ENCODE measurements at regions not wholly inside any gene's neighbourhood (a gene's known extent, or its start where the extent isn't known, plus 50 kb on each side); places are given as distances from the start of the nearest gene placed in this dataset.

DNA sequence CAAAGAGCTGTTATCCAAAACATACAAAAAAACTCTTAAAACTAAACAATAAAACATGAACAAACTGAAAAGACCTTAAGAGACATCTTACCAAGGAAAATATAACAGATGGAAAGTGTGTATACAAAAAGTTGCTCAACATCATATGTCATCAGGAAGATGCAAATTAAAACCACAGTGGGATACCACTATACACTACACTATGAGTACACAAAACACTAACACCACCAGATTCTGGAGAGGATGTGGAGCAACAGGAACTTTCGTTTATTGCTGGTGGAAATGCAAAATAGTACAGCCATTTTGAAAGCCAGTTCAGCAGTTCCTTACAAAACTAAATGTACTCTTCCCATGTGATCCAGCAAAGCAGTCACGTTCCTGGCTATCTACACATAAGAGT, 221.4 kb downstream of the CMPK2 start:
- Histone ChIP-seq H2BK5ac (ENCODE audit: low read depth, low read length) (no peak overlapping the region), H4K5ac (ENCODE audit: insufficient read length, low read depth, low read length) (no peak overlapping the region), H3K79me1 (ENCODE audit: low read depth, low read length) (no peaks in the 10 kb centered on the region), H3K4ac (replicated peaks; ENCODE audit: insufficient read length, low read depth, low read length) (no peak overlapping the region), H3K9ac (replicated peaks in 1 of 4; ENCODE audit: extremely low read depth in 1 of 4, low read depth in 3 of 4, low read length in 3 of 4) (no peak overlapping the region), H2BK15ac (ENCODE audit: low read length) (no peak overlapping the region), H2BK12ac (ENCODE audit: low read depth, low read length) (no peak overlapping the region), H2BK20ac (ENCODE audit: low read length) (no peak overlapping the region), H4K8ac (ENCODE audit: extremely low read depth, insufficient read depth, low read length) (no peak overlapping the region), H3K27ac (ENCODE audit: low read depth, low read length) (no peak overlapping the region), H3K9me3 (ENCODE audit: insufficient read depth in 2 of 2, low read depth in 1 of 2, low read length in 1 of 2) (no peaks in the 10 kb centered on the region), H3K79me2 (ENCODE audit: control insufficient read depth in 1 of 2, insufficient read depth in 2 of 2, low read length in 2 of 2) (no peaks in the 10 kb centered on the region), H3K4me3 (ENCODE audit: extremely low read depth in 1 of 4, insufficient read depth in 2 of 4, low read depth in 3 of 4, low read length in 4 of 4) (no peak overlapping the region), H2AFZ (ENCODE audit: low read length) (no peak overlapping the region), H3K23me2 (ENCODE audit: low read depth, low read length) (no peaks in the 10 kb centered on the region), H2AK5ac (ENCODE audit: low read depth, low read length) (no peak overlapping the region), H3K14ac (ENCODE audit: insufficient read length) (no peak overlapping the region), H3K23ac (ENCODE audit: insufficient read length) (no peak overlapping the region), H3K56ac (replicated peaks; ENCODE audit: insufficient read length, low read depth, low read length) (no peak overlapping the region), H2BK120ac (replicated peaks; ENCODE audit: low read depth, low read length) (no peak overlapping the region), H3K4me2 (ENCODE audit: insufficient read depth in 1 of 2, low read depth in 2 of 2, low read length in 2 of 2) (no peak overlapping the region), H3K27me3 (replicated peaks in 1 of 4; ENCODE audit: control insufficient read depth in 3 of 4, extremely low read depth in 1 of 4, insufficient read depth in 3 of 4, low read length in 3 of 4) (no peaks in the 10 kb centered on the region), H4K91ac (replicated peaks; ENCODE audit: insufficient read length, low read length) (no peak overlapping the region), H4K20me1 (replicated peaks in 1 of 2; ENCODE audit: control insufficient read depth in 1 of 2, insufficient read depth in 2 of 2, low read length in 2 of 2) (no peaks in the 10 kb centered on the region), H3K36me3 (ENCODE audit: control insufficient read depth in 2 of 4, insufficient read depth in 4 of 4, low read length in 3 of 4) (no peaks in the 10 kb centered on the region), H3K18ac (ENCODE audit: extremely low read depth, low read length) (no peak overlapping the region), H3K4me1 (replicated peaks in 1 of 4; ENCODE audit: control insufficient read depth in 3 of 4, insufficient read depth in 4 of 4, low read length in 3 of 4) (peaks cover 0 to 6% (median 2%) of the 10 kb centered on the region in 4 experiments; a peak in 3 of 7 replicates)
- FAIRE-seq (no peak), DNase-seq (ENCODE audit: low read depth in 1 of 2, low spot score in 2 of 2) (no peak)
- ChIA-PET POLR2A (ENCODE audit: partially characterized antibody) (no interaction called here), CTCF (ENCODE audit: partially characterized antibody) (no interaction called here)
- WGBS, 2 experiments (ENCODE audit: extremely low coverage in 1 of 2, insufficient coverage in 1 of 2, insufficient read length in 1 of 2, insufficient replicate concordance in 2 of 2, low coverage in 1 of 2, low lambda C conversion rate in 2 of 2, missing lambda C conversion rate in 1 of 2), result 91% methylated on average over 2 of the region's 2 CpGs; no CpG with 5 or more reads in 1 of the 2 experiments
- TF ChIP-seq TEAD4 (IDR thresholded peaks at IDR 0.05; ENCODE audit: low read depth, low read length), result no peak
- no peak for TF ChIP-seq NANOG (IDR thresholded peaks at IDR 0.05; ENCODE audit: insufficient read depth, low read depth, low read length, poor library complexity, severe bottlenecking)
- no peak for TF ChIP-seq SP4 (IDR thresholded peaks at IDR 0.05; ENCODE audit: low read length)
- no peak for TF ChIP-seq JUND (IDR thresholded peaks at IDR 0.05; ENCODE audit: low read length)
- no peak for TF ChIP-seq BACH1 (IDR thresholded peaks at IDR 0.05; ENCODE audit: low read length)
- no peak for TF ChIP-seq KDM1A (IDR thresholded peaks at IDR 0.05; ENCODE audit: borderline replicate concordance, low read length)
- no peak for TF ChIP-seq SIRT6 (IDR thresholded peaks at IDR 0.05; ENCODE audit: low read length)
- no peak for TF ChIP-seq SRF (IDR thresholded peaks at IDR 0.05; ENCODE audit: low read depth, low read length)
- TF ChIP-seq GABPA (IDR thresholded peaks at IDR 0.05; ENCODE audit: borderline replicate concordance, insufficient read depth, low read length), result no peak
- TF ChIP-seq HDAC6 (IDR thresholded peaks at IDR 0.05; ENCODE audit: low read depth, low read length), result no peak
- no peak for TF ChIP-seq POLR2AphosphoS5 (IDR thresholded peaks at IDR 0.05; ENCODE audit: low read depth, low read length)
- no peak for TF ChIP-seq SP2 (IDR thresholded peaks at IDR 0.05; ENCODE audit: low read length)
- TF ChIP-seq SUZ12 (IDR thresholded peaks at IDR 0.05; ENCODE audit: low read length), result no peak
- TF ChIP-seq SP1 (IDR thresholded peaks at IDR 0.05; ENCODE audit: low read depth, low read length), result no peak
- no peak for TF ChIP-seq TAF1 (IDR thresholded peaks at IDR 0.05; ENCODE audit: low read depth, low read length)
- no peak for TF ChIP-seq CHD2 (IDR thresholded peaks at IDR 0.05; ENCODE audit: low read length)
- no peak for TF ChIP-seq PHF8 (conservative IDR thresholded peaks at IDR 0.05; ENCODE audit: low read depth, low read length)

All from H1 (cell line).